Stimulated activated CD8-positive, alpha-beta memory T cell treated with anti-CD3 and anti-CD28 coated beads, Interleukin-4, amount 100 ng/mL, for 48 hours (primary cell): ENCODE measurements at regions not wholly inside any gene's neighbourhood (a gene's known extent, or its start where the extent isn't known, plus 50 kb on each side); places are given as distances from the start of the nearest gene placed in this dataset.

Experiments used
- DNase-seq: peaks from one replicate; pipeline ENCODE4 v3.0.0-alpha.2; 2020

DNA sequence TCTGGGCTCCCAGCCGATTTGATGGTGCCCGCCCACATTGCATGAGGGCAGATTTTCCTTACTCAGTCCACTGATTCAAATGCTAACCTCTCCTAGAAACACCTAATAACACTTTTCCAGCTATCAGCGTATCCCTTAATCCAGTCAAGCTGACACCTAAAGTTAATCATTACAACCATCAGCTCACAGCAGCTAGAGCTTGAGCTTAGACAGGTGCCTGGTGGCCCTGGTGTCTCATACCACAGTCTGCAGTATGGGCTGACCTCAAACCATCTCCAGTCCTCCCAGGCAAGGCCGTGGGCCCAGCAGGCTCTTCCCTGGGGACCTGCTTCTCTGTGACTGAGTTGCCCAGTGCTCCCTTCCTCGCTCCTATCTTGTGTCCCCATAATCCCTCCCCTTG lies 174.4 kb upstream of the NECTIN1 start:
- DNase-seq, result no peak

DNA sequence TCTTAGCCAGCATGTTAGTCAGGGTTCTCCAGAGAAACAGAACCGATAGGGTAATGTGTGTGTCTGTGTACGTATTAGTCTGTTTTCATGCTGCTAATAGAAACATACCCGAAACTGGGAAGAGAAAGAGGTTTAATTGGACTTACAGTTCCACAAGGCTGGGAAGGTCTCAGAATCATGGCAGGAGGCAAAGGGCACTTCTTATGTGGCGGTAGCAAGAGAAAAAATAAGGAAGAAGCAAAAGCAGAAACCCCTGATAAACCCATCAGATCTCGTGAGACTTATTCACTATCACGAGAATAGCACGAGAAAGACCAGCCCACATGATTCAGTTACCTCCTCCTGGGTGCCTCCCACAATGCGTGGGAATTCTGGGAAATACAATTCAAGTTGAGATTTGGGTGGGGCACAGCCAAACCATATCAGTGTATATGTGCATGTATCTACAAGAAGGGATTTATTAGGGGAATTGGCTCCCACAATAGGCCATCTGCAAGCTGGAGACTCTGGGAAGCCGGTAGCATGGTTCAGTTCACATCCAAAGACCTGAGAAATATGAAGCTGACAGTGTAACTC lies 173.7 kb upstream of the NECTIN1 start:
- no peak for DNase-seq

DNA sequence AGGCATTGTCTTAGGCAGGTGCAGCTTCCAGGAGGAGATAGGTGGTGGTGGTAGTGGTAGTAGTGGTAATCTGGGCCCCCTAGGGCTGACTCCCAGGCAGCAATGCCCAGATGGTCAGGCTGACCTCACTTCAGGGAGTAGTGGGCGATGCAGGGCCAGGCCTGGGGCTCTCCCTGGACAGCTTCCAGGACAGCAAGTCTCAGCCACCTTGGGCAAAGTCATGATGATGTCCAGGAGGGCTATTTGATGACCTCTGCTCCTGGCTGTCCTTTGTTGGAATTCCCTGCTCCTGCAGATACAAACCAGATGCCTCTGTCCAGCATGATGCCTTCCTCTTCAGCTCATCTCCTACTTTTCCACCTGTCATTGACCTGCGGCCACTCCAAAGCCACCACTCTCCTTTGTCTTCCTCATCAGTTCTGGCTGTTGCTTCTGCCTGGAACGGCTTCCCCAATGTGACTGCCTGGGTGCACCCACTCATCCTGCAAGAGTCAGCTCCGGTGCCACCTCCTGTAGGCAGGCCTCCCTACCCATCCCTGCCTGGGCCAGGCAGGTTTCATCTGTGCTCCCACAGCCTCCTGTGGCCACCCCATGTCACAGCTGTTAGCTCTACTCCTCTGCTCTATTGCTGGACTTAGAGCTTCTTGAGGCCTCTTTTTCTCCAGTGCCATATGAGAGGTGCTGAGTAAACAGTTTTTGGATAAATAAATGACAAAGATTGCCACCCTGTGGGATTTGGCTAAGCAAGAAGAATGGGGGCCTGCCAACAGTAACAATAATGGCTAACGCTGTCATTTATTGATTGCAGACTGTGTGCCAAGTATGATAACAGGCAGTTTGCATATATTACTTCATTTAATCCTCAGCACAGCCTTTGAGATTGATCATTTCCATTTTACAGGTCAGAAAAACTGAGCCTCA lies 172.9 kb upstream of the NECTIN1 start:
- DNase-seq, result no peak

DNA sequence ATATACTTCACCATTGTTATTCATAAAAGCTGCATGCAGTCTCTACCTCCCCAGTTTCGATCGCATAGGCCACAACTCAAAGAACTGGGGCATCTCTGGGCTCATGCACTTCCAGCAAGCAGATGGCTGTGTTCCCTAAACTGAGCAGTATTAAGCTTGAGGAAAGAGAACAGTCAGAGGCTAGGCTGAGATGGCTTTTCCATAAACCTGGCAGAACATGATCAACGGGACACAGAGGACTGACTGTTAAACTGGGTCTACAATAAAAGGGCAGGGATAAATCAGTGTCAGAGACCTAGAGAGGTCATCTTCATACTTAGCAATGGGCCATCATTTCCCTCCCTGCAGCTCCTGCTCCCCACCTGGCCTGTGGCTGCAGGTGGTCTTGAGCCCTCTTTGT lies 171.0 kb upstream of the NECTIN1 start:
- DNase-seq, result no peak

DNA sequence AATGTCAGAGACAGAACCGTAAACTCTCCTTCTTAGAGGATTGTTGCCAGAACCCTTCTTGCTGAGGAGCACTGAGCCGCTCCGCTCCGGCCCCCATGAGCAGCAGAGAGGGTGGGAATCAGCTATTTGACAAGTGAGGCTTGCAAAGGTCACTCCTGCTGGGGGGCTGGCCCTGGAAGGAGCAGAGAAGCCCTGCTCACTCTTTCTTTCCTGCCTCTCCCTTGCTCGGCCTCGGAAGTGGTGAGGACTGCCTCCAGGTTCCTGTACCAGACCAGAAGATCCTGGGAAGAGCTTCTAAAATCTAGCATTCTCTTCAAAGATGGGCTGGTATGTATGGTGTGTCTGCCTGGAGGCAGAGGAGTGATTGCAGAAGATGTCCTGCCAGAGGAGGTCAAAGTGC lies 168.6 kb upstream of the NECTIN1 start:
- no peak for DNase-seq

DNA sequence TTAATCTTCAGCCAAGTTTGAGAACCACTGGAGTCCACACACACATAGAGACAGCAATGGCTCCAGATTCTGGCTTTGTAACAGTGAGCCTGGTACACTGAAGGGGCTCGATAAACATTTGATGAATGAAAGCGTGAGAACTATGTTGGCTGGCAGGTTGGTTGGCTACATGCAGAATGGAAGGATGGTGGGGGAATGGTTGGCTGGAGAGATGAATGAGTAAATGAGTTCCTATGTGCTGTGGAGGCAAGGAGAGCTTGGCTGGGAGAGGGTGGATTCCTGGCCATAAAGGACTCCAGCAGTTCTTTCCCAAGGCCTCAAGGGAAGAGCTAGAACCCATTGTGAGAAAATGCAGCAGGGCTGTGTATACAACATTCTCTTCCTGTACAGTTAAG lies 168.0 kb upstream of the NECTIN1 start:
- no peak for DNase-seq

DNA sequence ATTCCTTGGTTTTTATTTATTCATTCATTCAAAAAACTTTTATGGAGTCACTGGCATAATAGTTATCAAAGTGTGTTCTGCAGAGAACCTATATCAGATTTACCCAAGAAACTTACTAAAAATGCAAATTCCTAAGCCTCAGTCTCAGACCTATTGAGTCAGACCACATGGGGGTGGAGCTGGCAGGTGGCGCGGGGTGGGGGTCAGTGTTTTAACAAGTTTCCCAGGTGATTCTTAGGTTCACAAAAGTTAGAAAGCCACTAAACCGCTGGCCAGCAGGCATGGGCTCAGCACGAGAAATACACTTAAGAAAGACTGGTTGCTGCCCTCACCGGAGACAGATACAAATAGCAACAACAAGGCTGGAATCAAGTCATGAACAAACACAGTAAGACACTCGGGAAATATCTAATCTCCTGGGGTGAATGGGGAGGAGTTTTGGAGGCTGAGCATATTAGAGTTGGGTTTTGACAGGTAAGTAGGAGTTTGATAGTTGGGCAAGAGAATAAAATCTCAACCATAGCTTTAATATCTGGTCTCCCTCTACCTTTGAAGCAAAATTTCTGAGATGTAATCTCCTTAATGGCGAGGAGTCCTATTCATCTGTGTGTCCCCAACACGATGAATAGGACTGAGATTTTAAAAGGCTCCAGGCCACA lies 167.5 kb upstream of the NECTIN1 start:
- DNase-seq, result no peak

DNA sequence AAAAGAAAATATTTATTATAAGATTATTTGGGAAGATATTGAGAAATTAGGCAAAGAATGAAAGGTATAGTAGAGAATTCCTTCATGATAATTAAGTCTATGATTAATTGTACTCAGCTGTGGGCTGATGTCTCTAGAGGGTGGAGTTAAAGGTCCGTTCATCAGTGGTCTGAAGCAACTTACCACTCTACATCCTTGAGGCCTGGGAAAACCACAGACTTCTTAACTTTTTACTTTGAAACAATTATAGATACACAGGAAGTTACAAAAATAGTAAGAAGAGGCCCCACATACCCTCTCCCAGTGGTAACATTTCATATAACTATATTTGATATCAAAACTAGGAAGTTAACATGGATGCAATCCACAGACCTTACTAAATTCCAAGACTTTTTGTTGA lies 167.0 kb upstream of the NECTIN1 start:
- no peak for DNase-seq

DNA sequence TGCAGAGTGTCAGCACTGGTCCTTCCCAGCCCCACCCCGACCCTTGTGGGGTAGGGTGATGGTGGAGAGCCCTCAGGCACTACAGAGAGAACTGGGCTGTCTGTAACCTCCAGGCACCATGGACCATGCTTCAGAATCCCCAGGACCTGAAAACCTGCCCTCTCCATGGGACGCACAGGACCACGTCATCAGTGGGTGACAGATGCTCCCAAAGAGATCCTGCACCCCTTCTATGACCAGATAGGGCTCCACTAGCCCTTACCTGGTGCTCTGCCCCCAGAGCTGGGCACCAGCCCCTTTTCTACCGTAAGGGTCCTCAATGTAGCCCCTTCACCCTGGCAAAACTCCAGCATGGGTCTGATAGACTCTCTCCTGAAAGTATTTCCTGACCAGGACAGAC lies 165.9 kb upstream of the NECTIN1 start:
- DNase-seq, result no peak

DNA sequence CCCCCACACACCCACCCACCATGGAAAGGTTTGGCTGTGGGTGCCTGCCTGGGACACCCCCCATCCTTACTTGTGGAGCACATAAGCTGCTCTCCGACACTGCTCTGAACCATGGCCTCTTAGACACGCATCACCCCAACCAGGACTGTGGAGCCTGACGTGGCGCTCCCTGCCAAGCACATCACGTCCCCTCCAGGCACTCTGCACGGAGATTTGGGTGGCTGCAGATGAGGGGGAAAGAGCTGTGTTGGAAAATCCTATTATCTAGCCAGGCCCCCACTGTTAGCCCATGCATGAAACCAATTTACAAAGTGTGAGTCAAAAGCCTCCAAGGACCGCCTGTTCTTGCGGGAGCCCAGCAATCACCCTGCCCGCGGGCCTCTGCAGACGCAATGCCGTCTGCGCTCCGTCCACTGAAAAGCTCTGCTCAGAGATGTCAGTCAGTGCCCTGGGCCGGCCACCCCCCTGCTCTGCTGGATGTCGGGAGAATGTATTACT lies 163.4 kb upstream of the NECTIN1 start:
- DNase-seq, result no peak

DNA sequence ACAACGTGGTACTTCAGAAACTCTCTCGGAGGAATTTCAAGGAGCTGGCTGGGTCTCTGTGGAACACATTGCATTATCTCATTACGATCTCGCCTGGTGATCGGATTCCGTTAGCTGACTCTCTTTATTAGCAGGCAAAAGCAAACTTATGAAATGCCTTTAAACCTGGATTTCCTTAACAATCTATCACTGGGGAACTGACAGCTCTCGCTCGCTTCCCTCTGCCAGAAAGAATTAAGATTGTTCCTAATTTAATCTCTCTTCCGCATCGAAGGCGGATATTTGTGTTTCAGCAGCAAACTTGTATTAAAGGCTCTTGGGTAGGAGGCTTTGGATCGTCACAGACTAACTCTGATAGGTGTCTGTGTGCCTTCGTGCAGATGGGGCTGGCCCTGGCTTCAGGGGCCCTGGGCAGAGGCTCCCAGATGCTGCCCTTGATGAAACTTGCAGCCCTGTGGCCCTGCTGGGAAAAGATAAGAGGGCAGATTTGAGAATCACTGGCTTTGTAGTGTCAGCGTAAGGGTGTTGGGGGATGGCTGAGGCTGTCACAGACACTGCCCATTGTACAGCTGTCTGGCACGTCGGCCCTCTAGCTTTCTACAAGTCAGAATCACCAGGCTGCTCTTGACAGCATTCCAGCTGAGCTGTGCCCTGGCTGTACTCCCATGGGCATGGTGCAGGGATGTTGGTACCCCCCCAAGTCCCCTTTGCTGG lies 162.2 kb upstream of the NECTIN1 start:
- DNase-seq, result no peak

DNA sequence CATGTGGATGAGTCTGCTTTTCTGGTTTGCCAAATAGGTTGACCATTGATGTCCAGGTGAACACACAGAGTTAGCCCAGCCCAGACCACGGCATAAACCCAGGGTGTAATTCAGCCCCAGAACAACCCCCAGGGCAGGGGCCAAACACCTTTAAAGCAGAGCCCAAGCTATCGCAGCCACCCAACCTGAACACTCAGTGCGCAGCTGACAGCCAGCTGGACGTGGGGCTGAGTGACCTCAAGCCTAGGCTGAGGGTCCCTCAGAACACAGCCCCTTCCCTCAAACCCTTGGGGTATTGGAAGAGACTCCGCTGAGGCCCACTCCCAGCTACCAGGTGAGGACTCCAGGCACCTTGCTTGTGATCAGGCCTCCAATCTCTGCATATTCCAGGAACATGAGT lies 161.5 kb upstream of the NECTIN1 start:
- DNase-seq, result no peak

DNA sequence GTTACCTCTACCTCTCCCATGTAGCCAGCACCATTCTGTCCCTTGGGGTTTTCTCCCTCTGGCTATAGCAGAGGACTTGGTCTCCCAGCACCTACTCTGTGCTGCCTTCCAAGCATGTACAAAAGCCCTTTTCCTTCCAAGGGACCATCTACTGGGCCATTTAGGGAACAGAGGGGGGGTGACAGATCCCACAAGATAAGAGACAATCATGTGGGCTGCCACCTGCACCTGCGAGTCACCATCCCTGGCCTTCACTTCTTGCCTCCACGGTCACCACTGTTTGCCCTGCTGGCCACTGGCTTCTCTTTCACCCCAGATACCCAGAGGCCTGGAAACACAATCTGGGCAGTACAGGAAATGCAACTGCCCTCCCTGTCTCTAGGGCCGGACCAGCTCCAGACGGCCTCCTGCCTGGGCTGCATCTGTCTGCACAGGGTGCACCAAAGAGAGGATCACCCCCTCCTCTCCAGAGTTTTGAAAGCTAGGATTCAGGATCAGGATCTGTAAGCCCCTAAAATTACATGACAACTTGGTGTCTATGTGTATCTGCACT lies 160.8 kb upstream of the NECTIN1 start:
- no peak for DNase-seq

DNA sequence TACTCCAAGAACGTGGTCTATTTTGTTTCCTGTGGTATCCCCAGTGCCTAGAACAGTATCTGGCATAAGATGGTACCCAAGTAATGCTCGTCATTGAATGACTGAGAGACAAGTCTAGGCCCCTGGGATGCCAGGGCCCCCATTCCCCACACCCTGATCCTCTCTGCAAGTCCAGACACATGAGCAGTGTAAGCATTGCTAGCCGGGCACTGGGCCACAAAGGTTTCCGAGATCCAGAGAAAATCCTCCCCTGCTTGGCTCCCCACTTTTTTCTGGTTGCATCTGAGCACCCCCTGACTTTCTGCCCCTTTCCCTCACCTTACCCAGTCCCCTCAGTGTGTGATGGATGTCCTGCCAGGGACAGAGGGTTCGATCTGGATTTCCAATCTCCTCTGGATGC lies 160.1 kb upstream of the NECTIN1 start:
- no peak for DNase-seq

DNA sequence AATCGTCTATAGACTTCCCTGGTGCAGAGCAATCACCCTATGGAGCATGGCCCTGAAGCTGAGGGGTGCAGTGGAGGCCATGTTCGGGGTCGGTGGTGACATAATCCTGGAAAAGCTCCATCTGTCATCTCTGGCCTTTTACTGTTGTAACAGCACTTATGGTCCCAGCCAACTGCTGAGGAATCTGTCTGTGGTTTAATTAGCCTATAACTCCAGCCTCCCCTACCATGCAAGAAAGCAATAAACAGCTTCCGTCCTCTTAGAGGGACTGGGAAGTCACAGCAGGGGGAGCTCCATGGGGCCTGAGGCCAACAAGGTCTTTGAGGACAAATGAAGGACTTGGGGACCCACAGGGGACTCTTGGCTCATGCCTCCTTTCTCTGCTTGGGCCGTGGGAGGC lies 159.1 kb upstream of the NECTIN1 start:
- no peak for DNase-seq

DNA sequence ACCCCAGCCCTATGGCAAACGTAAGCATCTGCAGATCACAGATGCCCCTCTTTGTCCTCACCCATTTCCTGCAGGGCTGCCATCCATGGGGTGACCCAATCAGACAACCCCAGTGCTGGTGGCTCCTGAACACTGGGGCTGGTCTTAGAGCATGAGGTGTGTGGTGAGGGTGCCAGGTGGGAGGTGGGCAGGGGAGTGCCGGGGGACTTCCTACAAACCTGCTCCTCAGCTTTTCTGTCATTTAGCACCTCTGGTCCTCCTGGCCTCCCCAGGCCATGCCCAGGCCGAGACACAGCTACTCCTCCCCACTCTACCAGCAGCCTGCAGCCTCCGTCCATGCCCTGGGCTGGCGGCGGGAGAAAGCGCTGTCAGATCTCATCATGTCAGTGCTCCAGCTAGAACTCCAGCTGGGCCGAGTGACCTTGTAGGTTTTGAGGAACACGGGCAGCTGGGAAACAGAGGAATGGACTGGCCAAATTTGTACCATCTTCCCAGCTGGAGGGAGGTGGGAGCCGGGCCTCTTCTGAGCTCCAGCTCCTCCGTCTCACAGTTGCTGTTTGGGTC lies 157.7 kb upstream of the NECTIN1 start:
- DNase-seq, result no peak

DNA sequence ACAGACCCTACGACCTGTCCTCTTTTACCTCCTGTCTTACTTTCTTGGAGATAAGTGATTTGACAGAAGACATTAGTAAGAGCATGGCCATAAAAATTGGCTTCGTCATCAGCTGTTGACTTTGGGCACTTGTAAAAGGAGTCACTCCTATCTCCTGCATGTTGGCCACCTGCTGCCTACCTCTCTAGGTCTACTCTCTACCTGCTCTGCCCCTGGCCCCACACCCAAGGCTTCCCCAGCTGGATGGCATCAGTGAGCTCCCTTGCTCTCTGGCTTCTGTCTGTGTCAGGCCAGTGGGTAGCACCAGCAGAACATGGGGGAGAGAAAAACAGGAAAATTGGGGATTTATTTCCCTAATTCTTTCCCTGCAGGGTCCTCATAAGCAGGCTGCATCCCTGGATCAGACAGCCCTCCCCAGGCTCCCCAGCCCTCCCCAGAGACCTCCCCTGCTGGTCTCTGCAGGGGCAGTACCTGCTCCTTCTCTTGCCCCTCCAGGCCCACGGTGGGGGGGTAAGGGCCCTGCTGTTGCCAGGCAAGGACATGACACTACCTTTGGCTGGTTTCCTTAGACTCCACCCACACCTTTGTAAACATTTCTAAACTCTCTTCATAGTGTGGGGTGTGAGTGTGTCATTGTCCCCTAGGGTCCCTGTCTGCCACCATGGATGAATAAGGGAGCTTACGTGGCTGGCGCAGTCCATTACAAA lies 157.0 kb upstream of the NECTIN1 start:
- DNase-seq, result no peak

DNA sequence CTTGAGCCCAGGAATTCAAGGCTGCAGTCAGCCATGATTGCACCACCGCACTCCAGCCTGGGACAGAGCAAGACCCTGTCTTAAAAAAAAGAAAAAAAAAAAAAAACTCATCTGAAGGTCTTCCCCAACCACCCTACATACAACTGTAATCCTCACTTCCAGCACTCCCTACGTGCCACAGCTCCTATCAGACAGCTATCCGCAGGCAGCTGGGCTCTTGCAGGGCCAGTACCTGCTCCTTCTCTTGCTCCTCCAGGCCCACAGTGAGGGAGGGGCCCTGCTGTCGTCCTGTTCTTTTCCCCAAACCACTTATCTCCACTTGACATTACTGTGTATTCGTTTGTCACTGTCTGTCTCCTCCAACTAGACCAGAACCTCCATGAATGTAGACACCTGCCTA lies 156.1 kb upstream of the NECTIN1 start:
- no peak for DNase-seq

DNA sequence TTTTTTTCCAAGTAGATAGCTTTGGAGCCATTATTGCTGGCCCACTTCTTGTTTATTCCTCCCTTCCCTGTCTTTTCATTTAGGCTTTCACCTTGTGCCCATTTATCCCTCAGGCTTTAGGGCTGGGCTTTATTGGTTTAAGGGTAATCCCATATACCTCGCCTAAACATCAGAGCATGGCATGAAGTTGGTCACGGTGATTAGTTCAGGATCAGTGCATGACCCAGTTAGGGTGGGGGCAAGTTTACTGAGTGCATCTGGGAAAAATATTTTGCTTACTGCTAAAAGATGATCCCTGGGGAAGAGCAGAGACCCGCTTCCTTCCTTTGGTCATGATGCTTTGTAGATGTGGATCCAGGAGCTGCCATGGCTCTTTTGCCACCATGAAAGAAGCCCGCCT lies 153.3 kb upstream of the NECTIN1 start:
- DNase-seq, result no peak

DNA sequence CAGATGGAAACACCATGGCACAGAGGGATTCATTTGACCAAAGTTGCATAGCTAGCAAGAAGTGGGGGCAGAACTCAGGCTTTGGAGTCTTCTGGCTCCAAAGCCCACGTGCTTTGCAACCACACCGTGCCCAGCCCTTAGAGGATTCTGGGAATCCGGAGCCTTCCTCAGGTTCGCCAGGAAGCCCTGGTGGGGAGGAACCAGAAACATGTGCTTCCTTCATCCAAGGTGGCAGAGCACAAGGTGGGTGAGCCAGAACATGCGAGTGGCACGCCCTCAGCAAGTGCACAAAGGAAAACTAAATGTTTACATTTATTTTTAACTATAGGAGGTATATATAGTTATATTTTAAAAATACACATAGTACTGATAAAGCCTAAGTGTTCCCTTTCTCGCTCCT lies 151.9 kb upstream of the NECTIN1 start:
- DNase-seq, result no peak

DNA sequence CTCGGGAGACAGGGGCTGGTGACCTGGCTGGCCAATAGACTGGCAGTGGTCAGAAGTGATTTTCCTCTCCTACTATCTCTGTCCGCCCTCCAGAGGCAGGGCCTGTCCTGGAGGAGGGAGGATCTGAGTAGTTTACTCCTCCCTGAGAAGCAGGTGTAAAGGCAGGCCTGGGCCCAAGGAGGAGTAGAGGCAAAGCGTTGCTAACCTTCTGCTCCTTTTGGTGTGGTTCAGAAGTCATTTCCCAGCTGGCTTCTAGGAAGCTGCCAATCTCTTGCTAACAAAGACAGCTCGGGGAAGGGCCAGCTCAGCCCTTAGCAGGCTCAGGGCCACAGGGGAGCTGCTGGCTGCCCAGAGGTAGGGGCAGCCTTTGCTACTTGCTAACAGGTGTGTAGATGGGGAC lies 151.1 kb upstream of the NECTIN1 start:
- DNase-seq, result no peak

DNA sequence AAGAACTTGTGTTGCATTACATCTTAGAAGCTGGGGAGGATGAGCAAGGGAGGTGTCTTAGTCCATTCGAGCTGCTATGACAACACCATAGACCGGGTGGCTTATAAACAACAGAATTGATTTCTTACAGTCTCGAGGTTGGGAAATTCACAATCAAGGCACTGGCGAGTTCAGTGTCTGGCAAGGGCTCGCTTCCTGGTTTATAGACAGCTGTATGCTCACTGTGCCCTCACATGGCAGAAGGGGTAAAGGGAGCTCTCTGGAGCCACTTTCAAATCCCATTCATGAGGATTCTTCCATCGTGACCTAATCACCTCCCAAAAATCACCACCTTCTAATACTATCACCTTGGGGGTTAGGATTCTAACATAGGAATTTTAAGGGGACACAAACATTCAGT lies 150.0 kb upstream of the NECTIN1 start:
- DNase-seq, result no peak
